ENCODE measurements at regions not wholly inside any gene's neighbourhood (a gene's known extent, or its start where the extent isn't known, plus 50 kb on each side); places are given as distances from the start of the nearest gene placed in this dataset.
"Not testable (repeated sequence)": the region's sequence is repeated elsewhere in the genome, so short reads cannot be mapped to it uniquely, and the experiment has no call there.

DNA sequence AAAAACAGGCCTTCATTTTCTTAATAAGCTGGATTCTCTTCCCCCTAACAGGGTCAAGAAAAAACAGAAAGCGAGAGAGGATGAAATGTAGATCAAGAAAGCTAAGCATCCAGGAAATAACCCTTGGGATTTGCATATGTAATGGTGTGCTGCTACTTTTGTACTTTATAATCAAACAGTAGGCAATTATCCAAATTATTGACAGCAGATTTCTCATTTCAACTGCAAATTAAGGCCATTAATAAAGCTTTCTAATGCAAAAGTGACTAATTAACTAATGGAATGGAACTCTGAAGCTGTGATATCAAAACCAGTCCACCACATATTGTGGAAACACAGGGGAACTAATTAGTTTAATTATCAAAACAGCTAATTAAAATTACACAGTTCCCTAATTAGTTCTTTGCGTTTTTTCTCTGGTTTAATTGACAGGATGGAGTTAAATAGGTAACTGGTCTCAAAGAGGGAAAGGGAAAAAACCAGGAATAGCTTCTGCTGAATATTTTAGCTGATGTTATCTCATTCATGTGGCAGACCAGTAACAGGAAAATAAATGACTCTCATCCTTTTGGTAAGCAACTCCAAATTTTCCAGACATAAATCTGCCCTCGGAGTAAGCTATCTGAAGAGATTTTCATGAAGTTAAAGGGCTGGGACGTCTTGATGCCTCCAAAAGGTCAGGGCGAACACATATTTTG is 182.7 kb upstream of the LMO3 start:
- no peak for TF ChIP-seq POLR2A (IDR thresholded peaks at IDR 0.05; ENCODE audit: low read depth, low read length)
- TF ChIP-seq TAF1 (IDR thresholded peaks at IDR 0.05; ENCODE audit: borderline replicate concordance, low read depth, low read length) = no peak
- TF ChIP-seq POLR2AphosphoS5 (IDR thresholded peaks at IDR 0.05; ENCODE audit: low read depth, low read length) = no peak
- DNase-seq (ENCODE audit: insufficient read length) (no peak), FAIRE-seq (no peak)

DNA sequence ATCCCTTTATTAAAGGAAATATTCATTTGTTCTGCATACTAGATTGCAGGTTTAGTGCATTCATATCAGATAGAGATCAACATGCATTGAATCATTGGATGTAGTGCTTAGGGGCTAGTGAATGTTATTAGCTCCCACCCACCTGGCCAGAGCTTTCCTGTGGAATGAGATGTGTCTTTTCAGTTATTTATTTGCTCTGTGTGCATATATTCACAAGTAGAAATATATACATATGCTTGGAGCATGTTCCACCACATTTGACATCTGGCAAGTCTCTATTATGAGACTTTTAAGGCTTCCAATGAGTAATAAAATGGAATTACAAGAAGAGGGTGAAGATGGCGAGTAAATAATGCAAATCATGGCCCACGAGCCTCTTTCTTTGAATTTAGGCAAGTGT is 180.0 kb upstream of the LMO3 start:
- TF ChIP-seq TAF1 (IDR thresholded peaks at IDR 0.05; ENCODE audit: borderline replicate concordance, low read depth, low read length) (no peak), POLR2AphosphoS5 (IDR thresholded peaks at IDR 0.05; ENCODE audit: low read depth, low read length) (no peak), POLR2A (IDR thresholded peaks at IDR 0.05; ENCODE audit: low read depth, low read length) (no peak)
- DNase-seq (ENCODE audit: insufficient read length) (no peak), FAIRE-seq (no peak)

DNA sequence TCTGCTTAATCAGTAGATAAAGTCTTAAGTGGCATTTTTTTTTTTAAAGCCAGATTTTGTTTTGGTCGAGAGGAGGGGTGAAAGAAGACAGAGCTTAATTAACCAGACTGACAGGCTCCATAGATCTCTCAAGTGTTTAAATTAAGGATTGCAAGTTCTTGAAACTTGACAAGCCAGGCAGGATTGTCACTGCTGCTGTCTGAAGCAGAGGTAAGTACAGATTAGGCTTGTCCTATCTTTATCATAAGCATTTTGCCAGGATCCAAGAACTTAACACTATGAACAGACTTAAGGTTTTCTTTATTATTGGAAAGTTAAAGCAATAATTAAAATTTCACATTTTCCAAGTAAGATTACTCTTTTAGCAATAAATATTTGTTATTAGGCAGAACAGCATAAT is 179.6 kb upstream of the LMO3 start:
- TF ChIP-seq POLR2A (IDR thresholded peaks at IDR 0.05; ENCODE audit: low read depth, low read length) = no peak
- TF ChIP-seq POLR2AphosphoS5 (IDR thresholded peaks at IDR 0.05; ENCODE audit: low read depth, low read length) = no peak
- no peak for TF ChIP-seq TAF1 (IDR thresholded peaks at IDR 0.05; ENCODE audit: borderline replicate concordance, low read depth, low read length)
- DNase-seq (ENCODE audit: insufficient read length) = no peak
- no peak for FAIRE-seq

DNA sequence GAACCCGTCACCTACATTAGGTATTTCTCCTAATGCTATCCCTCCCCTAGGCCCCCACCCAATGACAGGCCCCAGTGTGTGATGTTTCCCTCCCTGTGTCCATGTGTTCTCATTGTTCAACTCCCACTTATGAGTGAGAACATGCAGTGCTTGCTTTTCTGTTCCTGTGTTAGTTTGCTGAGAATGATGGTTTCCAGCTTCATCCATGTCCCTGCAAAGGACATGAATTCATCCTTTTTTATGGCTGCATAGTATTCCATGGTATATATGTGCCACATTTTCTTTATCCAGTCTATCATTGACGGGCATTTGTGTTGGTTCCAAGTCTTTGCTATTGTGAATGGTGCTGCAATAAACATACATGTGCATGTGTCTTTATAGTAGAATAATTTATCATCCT is 163.2 kb upstream of the LMO3 start:
- FAIRE-seq; DNase-seq (ENCODE audit: insufficient read length): not testable (repeated sequence)

DNA sequence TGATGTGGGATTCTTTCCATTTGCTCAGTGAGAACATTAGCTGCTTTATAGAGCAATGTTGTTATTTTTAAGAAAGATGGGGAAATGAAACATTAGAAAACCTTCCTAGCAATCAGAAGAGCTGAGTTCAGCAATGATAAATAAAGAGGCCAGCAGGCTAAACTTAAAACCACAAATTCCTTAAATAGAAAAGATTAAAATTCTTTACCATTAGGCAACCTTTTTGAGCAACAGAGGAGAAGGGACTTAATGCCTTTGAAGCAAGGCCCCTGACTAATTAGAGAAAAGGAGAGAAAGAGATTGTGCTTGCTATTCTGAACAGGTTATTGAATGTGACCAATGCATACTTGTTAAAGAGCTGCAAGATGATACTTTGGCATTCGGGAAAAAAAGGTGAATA is 160.8 kb upstream of the LMO3 start:
- DNase-seq (ENCODE audit: insufficient read length) = no peak
- TF ChIP-seq POLR2A (IDR thresholded peaks at IDR 0.05; ENCODE audit: low read depth, low read length) = no peak
- no peak for TF ChIP-seq POLR2AphosphoS5 (IDR thresholded peaks at IDR 0.05; ENCODE audit: low read depth, low read length)
- TF ChIP-seq TAF1 (IDR thresholded peaks at IDR 0.05; ENCODE audit: borderline replicate concordance, low read depth, low read length) = no peak
- no peak for FAIRE-seq

DNA sequence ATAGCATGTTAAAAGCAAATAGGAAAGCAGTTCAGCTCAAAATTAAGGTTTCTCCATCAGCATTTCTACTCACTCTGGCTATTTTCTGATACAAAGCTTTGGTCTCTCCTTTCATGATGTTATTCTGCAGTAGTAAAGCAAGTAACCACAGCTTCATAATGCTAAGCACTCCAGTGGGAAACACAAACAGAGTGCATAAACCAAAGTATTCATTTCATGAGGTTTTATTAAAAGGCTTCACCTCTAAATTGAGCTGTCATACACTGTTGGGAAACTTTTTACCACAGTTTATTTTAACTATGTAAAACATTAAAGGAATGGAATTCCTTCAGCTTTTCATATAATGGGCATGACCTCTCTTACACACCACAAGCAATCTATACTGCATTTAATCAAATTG is 157.9 kb upstream of the LMO3 start:
- DNase-seq (ENCODE audit: insufficient read length) (no peak), FAIRE-seq (no peak)
- TF ChIP-seq TAF1 (IDR thresholded peaks at IDR 0.05; ENCODE audit: borderline replicate concordance, low read depth, low read length) (no peak), POLR2AphosphoS5 (IDR thresholded peaks at IDR 0.05; ENCODE audit: low read depth, low read length) (no peak), POLR2A (IDR thresholded peaks at IDR 0.05; ENCODE audit: low read depth, low read length) (no peak)

DNA sequence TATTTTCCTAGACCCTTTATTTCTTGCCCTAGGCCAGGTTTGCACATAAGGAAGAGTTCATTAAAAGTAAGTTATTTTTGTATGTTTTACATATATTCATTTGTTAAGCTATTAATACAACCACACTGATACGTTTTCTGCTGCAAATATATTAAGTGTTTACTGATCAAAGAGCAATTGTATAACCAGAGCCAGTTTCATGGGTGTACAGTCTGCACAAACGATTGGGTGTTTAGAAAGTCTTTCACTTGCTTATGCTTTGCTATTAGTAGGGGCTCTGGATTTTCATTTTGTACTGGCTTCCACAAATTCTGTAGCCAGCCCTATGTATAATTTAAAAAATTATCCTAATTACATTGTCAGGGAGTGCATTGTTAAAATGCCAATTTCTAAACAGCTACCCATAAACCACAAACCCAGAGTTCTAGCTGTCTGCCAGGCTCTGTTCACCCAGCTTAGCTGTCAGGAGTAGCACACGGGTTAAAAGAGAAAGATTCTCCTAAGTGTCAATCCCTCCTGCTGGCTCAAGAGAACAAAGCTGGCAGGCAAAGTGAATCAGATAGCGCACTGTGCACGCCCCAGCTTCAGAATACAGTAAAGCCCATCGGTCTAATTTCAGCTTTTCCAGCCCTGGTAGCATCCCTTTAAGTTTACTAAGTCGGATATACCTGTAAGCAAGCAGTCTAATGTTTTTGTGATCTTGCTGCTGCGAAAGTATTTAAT is 151.0 kb upstream of the LMO3 start:
- DNase-seq (ENCODE audit: insufficient read length) (no peak), FAIRE-seq (no peak)
- TF ChIP-seq POLR2A (IDR thresholded peaks at IDR 0.05; ENCODE audit: low read depth, low read length) (no peak), POLR2AphosphoS5 (IDR thresholded peaks at IDR 0.05; ENCODE audit: low read depth, low read length) (no peak)

DNA sequence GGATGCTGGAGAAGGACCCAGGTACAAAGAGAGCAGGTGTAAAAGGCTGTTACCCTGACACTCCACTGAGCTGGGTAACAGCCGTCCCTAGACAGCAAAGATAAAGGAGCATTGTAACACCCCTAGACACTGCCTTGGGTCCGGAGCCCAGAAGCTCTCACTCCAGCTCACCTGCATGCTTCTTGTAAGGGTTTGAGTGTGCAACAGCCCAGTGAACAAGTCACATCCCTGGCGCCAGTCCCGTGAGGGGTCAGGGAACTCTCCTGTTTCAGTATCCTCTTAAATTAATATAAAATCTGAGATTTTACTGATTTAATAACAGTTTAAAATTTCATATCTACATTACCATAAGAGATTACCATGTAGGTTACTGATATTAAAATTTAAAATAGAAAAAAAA is 124.8 kb upstream of the LMO3 start:
- TF ChIP-seq TAF1 (IDR thresholded peaks at IDR 0.05; ENCODE audit: borderline replicate concordance, low read depth, low read length) = no peak
- no peak for TF ChIP-seq POLR2AphosphoS5 (IDR thresholded peaks at IDR 0.05; ENCODE audit: low read depth, low read length)
- no peak for FAIRE-seq

DNA sequence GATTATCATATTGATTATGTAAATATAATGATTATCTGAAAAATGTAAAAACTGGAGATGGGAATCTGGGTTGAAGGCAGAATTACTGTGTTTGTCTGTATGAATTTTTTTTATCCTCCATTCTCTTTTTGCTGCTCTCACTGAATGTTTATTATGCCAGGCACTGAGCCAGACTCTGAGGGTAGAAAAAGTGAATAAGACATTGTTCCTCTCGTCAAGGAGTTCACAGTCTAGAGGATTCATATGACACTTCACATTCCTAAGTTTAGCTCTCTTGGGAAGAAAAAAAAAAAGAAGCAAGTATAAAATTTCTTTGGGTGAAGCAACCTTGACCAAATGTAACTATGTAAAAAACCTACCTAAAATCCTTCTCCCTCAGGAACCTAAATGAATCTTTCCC is 120.9 kb upstream of the LMO3 start:
- no peak for TF ChIP-seq TAF1 (IDR thresholded peaks at IDR 0.05; ENCODE audit: borderline replicate concordance, low read depth, low read length)
- TF ChIP-seq POLR2AphosphoS5 (IDR thresholded peaks at IDR 0.05; ENCODE audit: low read depth, low read length) = no peak
- no peak for TF ChIP-seq POLR2A (IDR thresholded peaks at IDR 0.05; ENCODE audit: low read depth, low read length)
- FAIRE-seq (no peak), DNase-seq (ENCODE audit: insufficient read length) (no peak)

More for the DNA sequence above, 124.8 kb upstream of the LMO3 start:
- DNase-seq (ENCODE audit: insufficient read length) = no peak

DNA sequence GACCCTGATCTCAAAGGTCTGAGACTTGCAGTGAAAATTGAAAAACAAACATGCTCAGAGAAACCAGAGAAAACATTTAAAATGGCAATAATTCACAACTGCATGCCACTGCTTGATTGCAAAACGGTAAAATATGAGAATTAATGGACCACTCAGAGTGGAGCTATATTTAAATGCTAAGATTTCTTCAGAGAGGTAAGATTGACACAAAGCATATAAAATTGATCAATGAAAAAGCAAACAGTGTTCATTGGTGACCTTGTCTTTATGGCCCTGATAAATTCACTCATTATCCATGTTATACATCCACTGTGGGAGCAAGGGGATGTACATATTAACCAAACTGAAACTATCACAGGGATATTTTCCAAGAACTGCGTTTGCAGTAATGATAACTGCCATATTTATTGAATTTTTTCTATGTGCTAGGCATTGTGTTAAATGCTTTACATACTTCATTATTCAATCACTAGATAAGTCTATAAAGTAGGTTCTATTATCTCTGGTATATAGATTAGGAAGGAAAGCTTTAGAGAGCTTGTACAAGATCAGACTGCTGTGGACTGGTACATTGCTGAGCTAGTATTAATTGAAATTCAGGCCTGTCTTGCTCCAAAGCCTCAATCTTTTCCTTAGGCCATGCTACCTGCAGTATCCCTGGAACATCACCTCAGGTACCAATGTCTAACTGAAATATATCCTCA is 113.9 kb upstream of the LMO3 start:
- FAIRE-seq = no peak
- DNase-seq (ENCODE audit: insufficient read length) = no peak
- TF ChIP-seq TAF1 (IDR thresholded peaks at IDR 0.05; ENCODE audit: borderline replicate concordance, low read depth, low read length) = no peak
- TF ChIP-seq POLR2AphosphoS5 (IDR thresholded peaks at IDR 0.05; ENCODE audit: low read depth, low read length) = no peak
- TF ChIP-seq POLR2A (IDR thresholded peaks at IDR 0.05; ENCODE audit: low read depth, low read length) = no peak

DNA sequence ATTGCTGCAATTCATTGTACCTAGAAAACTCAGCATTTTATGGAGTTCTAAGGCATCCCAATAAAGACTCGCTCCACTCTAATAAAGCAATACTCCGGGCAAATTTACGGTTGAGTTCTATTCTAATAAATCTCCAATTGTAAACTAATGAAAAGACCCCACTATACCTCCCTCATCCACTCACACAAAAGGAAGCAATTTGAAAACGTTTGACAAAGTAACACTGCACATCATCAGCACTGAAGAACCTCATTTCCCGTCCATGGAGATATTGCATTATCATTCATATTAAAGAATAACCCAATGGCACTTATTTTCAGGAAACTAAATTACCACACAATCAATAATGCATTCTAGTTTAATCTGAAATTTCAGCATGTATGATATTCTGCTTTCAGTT is 111.0 kb upstream of the LMO3 start:
- FAIRE-seq (no peak), DNase-seq (ENCODE audit: insufficient read length) (no peak)
- TF ChIP-seq TAF1 (IDR thresholded peaks at IDR 0.05; ENCODE audit: borderline replicate concordance, low read depth, low read length) = no peak
- no peak for TF ChIP-seq POLR2AphosphoS5 (IDR thresholded peaks at IDR 0.05; ENCODE audit: low read depth, low read length)
- no peak for TF ChIP-seq POLR2A (IDR thresholded peaks at IDR 0.05; ENCODE audit: low read depth, low read length)

DNA sequence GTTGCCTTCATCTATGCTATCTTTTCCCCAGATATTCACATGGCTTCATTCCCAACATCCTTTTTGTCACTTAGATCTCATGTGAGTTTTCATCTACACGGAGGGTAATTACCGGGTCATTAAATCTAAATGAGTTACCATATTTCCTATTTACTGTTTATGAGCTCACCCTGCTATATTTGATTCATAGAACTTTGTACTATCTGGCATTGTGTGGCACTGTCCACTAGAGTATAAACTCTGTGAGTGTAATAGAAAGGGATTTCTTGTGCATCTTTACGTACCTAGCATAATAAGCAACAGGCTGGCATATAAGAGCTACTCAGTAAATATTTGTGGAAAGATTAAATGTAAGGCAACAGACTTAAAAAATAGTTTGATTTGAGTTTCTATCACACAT is 86.1 kb upstream of the LMO3 start:
- no peak for FAIRE-seq
- TF ChIP-seq TAF1 (IDR thresholded peaks at IDR 0.05; ENCODE audit: borderline replicate concordance, low read depth, low read length) (no peak), POLR2A (IDR thresholded peaks at IDR 0.05; ENCODE audit: low read depth, low read length) (no peak), POLR2AphosphoS5 (IDR thresholded peaks at IDR 0.05; ENCODE audit: low read depth, low read length) (no peak)

More for the DNA sequence above, 86.1 kb upstream of the LMO3 start:
- DNase-seq (ENCODE audit: insufficient read length) = no peak

Data from GM12892 (cell line).